H1 (cell line): ENCODE measurements at regions not wholly inside any gene's neighbourhood (a gene's known extent, or its start where the extent isn't known, plus 50 kb on each side); places are given as distances from the start of the nearest gene placed in this dataset.
"Not testable (repeated sequence)": the region's sequence is repeated elsewhere in the genome, so short reads cannot be mapped to it uniquely, and the experiment has no call there.

Experiments
- CTCF ChIA-PET: fragments of 300-600 bp; sonication (Branson Sonifier 250); formaldehyde crosslinking; loops from one replicate; lab custom pipeline; 2021; ENCODE audit not compliant: partially characterized antibody; lab: Charles Lee
- POLR2A ChIA-PET: fragments of 300-600 bp; sonication (Branson Sonifier 250); formaldehyde crosslinking; loops from one replicate; lab custom pipeline; 2021; ENCODE audit warnings: inconsistent platforms; ENCODE audit not compliant: partially characterized antibody; lab: Charles Lee
- DNase-seq, 2 experiments: peaks; one replicate each; pipeline versions ENCODE4 v3.0.0 to v3.0.0-alpha.2; 2010 to 2022; ENCODE audit warnings: low spot score in 2 of 2, low read depth in 1 of 2, mixed read lengths in 1 of 2
- FAIRE-seq: peaks from 2 replicates; lab custom pipeline; 2011; peaks lifted over from hg19 to GRCh38; lab: Jason Lieb, UNC
- H2AFZ ChIP-seq: 2 replicates; pipeline ENCODE4 v1.8.1; 2012; ENCODE audit warnings: low read length, inconsistent platforms
- H2AK5ac ChIP-seq: 2 replicates; pipeline ENCODE4 v1.6.1; 2013; ENCODE audit warnings: low read depth, low read length
- H2BK120ac ChIP-seq: replicated peaks from 2 replicates; pipeline ENCODE3; 2013; ENCODE audit warnings: low read depth, low read length, inconsistent platforms
- H2BK12ac ChIP-seq: 2 replicates; pipeline ENCODE4 v1.6.1; 2013; ENCODE audit warnings: low read depth, low read length
- H2BK15ac ChIP-seq: 2 replicates; pipeline ENCODE4 v1.6.1; 2013; ENCODE audit warnings: low read length
- H2BK20ac ChIP-seq: 2 replicates; pipeline ENCODE4 v1.6.1; 2013; ENCODE audit warnings: low read length
- H2BK5ac ChIP-seq: 2 replicates; pipeline ENCODE4 v1.6.1; 2013; ENCODE audit warnings: low read depth, low read length
- H3K14ac ChIP-seq: 2 replicates; pipeline ENCODE4 v1.6.1; 2013; ENCODE audit warnings: inconsistent platforms; ENCODE audit not compliant: insufficient read length
- H3K18ac ChIP-seq: 2 replicates; pipeline ENCODE4 v1.6.1; 2013; ENCODE audit warnings: low read length; ENCODE audit errors: extremely low read depth
- H3K23ac ChIP-seq: 2 replicates; pipeline ENCODE4 v1.6.1; 2013; ENCODE audit warnings: inconsistent platforms; ENCODE audit not compliant: insufficient read length
- H3K23me2 ChIP-seq: 2 replicates; pipeline ENCODE4 v1.6.1; 2013; ENCODE audit warnings: low read depth, low read length
- H3K27ac ChIP-seq: 2 replicates; pipeline ENCODE4 v1.6.1; 2011; ENCODE audit warnings: low read depth, low read length, inconsistent platforms
- H3K27me3 ChIP-seq, 4 experiments: replicated peaks in 1 of 4; 1 replicate in 1 of 4; 2 replicates in 3 of 4; pipeline versions ENCODE4 v1.6.1 to v1.8.1; 2011 to 2013; ENCODE audit warnings: low read length in 3 of 4, mild to moderate bottlenecking in 3 of 4, inconsistent platforms in 2 of 4, mixed read lengths in 2 of 4, moderate library complexity in 1 of 4; ENCODE audit not compliant: control insufficient read depth in 3 of 4, insufficient read depth in 3 of 4; ENCODE audit errors: extremely low read depth in 1 of 4
- H3K36me3 ChIP-seq, 4 experiments: 2 replicates each; pipeline versions ENCODE4 v1.6.1 to v1.8.1; 2011 to 2013; ENCODE audit warnings: mild to moderate bottlenecking in 4 of 4, low read length in 3 of 4, moderate library complexity in 2 of 4, control low read depth in 1 of 4, inconsistent platforms in 1 of 4; ENCODE audit not compliant: insufficient read depth in 4 of 4, control insufficient read depth in 2 of 4
- H3K4ac ChIP-seq: replicated peaks from 2 replicates; pipeline ENCODE3; 2013; ENCODE audit warnings: low read length, low read depth, mixed read lengths, inconsistent platforms; ENCODE audit not compliant: insufficient read length
- H3K4me1 ChIP-seq, 4 experiments: replicated peaks in 1 of 4; 1 replicate in 1 of 4; 2 replicates in 3 of 4; pipeline versions ENCODE4 v1.6.1 to v1.8.1; 2011 to 2013; ENCODE audit warnings: low read length in 3 of 4, inconsistent platforms in 2 of 4, mixed read lengths in 1 of 4; ENCODE audit not compliant: insufficient read depth in 4 of 4, control insufficient read depth in 3 of 4
- H3K4me2 ChIP-seq, 2 experiments: 2 replicates each; pipeline versions ENCODE4 v1.6.1 to v1.8.1; 2011 to 2013; ENCODE audit warnings: low read depth in 2 of 2, low read length in 2 of 2, control low read depth in 1 of 2, inconsistent platforms in 1 of 2, mild to moderate bottlenecking in 1 of 2; ENCODE audit not compliant: insufficient read depth in 1 of 2
- H3K4me3 ChIP-seq, 4 experiments: fragments of 200-600, 300-600 bp in 1 of 4; sonication (generic), shearing (Covaris generic), sonication (Bioruptor Twin) in 1 of 4; 2 replicates each; pipeline versions ENCODE4 v1.5.1 to v1.8.1; 2011 to 2016; ENCODE audit warnings: low read length in 4 of 4, low read depth in 3 of 4, control low read depth in 2 of 4, inconsistent platforms in 2 of 4, mild to moderate bottlenecking in 2 of 4, mixed read lengths in 1 of 4, moderate library complexity in 1 of 4; ENCODE audit not compliant: insufficient read depth in 2 of 4; ENCODE audit errors: extremely low read depth in 1 of 4
- H3K56ac ChIP-seq: replicated peaks from 2 replicates; pipeline ENCODE3; 2013; ENCODE audit warnings: low read depth, mild to moderate bottlenecking, mixed read lengths, low read length, inconsistent platforms; ENCODE audit not compliant: insufficient read length
- H3K79me1 ChIP-seq: 2 replicates; pipeline ENCODE4 v1.6.1; 2013; ENCODE audit warnings: low read depth, low read length, control low read depth
- H3K79me2 ChIP-seq, 2 experiments: 2 replicates each; pipeline versions ENCODE4 v1.6.1 to v1.8.1; 2012 to 2013; ENCODE audit warnings: low read length in 2 of 2, mild to moderate bottlenecking in 2 of 2, inconsistent platforms in 1 of 2; ENCODE audit not compliant: insufficient read depth in 2 of 2, control insufficient read depth in 1 of 2
- H3K9ac ChIP-seq, 4 experiments: replicated peaks in 1 of 4; 1 replicate in 1 of 4; 2 replicates in 3 of 4; pipeline versions ENCODE4 v1.6.1 to v1.8.1; 2011 to 2013; ENCODE audit warnings: low read depth in 3 of 4, low read length in 3 of 4, control low read depth in 2 of 4, mild to moderate bottlenecking in 2 of 4, moderate library complexity in 2 of 4, inconsistent platforms in 1 of 4; ENCODE audit errors: extremely low read depth in 1 of 4
- H3K9me3 ChIP-seq, 2 experiments: 2 replicates each; pipeline versions ENCODE4 v1.6.1 to v1.8.1; 2012 to 2013; ENCODE audit warnings: mild to moderate bottlenecking in 2 of 2, moderate library complexity in 2 of 2, control low read depth in 1 of 2, inconsistent platforms in 1 of 2, low read depth in 1 of 2, low read length in 1 of 2, mixed read lengths in 1 of 2; ENCODE audit not compliant: insufficient read depth in 2 of 2
- H4K20me1 ChIP-seq, 2 experiments: replicated peaks in 1 of 2; 2 replicates each; pipeline versions ENCODE3 to v1.8.1; 2011 to 2013; ENCODE audit warnings: inconsistent platforms in 2 of 2, low read length in 2 of 2, mild to moderate bottlenecking in 1 of 2; ENCODE audit not compliant: insufficient read depth in 2 of 2, control insufficient read depth in 1 of 2
- H4K5ac ChIP-seq: 2 replicates; pipeline ENCODE4 v1.6.1; 2013; ENCODE audit warnings: low read length, low read depth, mixed read lengths, inconsistent platforms; ENCODE audit not compliant: insufficient read length
- H4K8ac ChIP-seq: 2 replicates; pipeline ENCODE4 v1.8.0; 2013; ENCODE audit warnings: mild to moderate bottlenecking, moderate library complexity, low read length, inconsistent platforms; ENCODE audit not compliant: insufficient read depth; ENCODE audit errors: extremely low read depth
- H4K91ac ChIP-seq: replicated peaks from 2 replicates; pipeline ENCODE3; 2013; ENCODE audit warnings: low read length, mixed read lengths, inconsistent platforms; ENCODE audit not compliant: insufficient read length
- WGBS, 2 experiments: shearing (Covaris generic) in 1 of 2; methylation state at CpG; one replicate each; pipeline versions ENCODE4 v1.1.6 to v1.1.7; 2013 to 2015; ENCODE audit warnings: low lambda C conversion rate in 2 of 2, mixed read lengths in 2 of 2, inconsistent platforms in 1 of 2, low coverage in 1 of 2, missing lambda C conversion rate in 1 of 2; ENCODE audit not compliant: insufficient replicate concordance in 2 of 2, insufficient coverage in 1 of 2, insufficient read length in 1 of 2; ENCODE audit errors: extremely low coverage in 1 of 2, missing lambda C conversion rate in 1 of 2; 5-methylcytosine and 5-hydroxymethylcytosine counted together

DNA sequence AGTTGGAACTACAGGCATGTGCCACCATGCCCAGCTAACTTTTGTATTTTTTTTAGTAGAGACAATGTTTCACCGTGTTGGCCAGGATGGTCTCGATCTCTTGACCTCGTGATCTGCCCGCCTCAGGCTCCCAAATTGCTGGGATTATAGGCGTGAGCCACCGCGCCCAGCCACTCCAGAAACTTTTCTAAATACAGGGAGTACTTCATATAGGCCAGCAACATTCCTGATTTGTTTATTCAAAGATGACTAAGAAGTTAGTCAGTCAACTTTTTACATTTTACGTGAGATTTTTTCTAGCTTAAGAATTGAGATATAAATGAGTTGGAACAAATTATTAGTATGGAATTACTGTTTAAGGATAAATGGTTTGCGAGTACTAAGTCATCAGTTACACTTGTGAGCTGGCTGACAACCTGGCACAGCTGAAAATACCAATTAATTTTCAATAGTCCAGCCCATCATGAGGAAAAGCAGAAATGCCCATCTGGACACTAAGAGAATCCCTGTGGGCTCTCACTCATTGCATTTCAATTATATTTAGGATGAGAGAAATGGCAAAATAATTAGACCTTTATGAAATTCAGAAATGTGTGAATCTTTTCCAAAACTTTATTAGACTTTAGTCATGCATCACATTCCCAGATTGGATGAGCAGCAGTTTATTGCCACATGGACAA is 430.8 kb upstream of the SPATA31A3 start:
- H4K8ac ChIP-seq, H4K91ac ChIP-seq, CTCF ChIA-PET, H2BK120ac ChIP-seq, H3K56ac ChIP-seq, H2BK20ac ChIP-seq, H2AFZ ChIP-seq, H4K5ac ChIP-seq, H3K79me2 ChIP-seq, H3K79me1 ChIP-seq, H3K14ac ChIP-seq, H3K23ac ChIP-seq, H3K4me3 ChIP-seq, H2BK5ac ChIP-seq, H3K9ac ChIP-seq, FAIRE-seq, H3K4ac ChIP-seq, H2BK12ac ChIP-seq, H3K4me2 ChIP-seq, H3K27ac ChIP-seq, H4K20me1 ChIP-seq, DNase-seq, H2BK15ac ChIP-seq, POLR2A ChIA-PET, H2AK5ac ChIP-seq, H3K23me2 ChIP-seq, H3K4me1 ChIP-seq, H3K36me3 ChIP-seq, H3K9me3 ChIP-seq, H3K18ac ChIP-seq, H3K27me3 ChIP-seq: not testable (repeated sequence)
- WGBS, 2 experiments, result 92% methylated on average over 1 of the region's 9 CpGs; no CpG with 5 or more reads in 1 of the 2 experiments

DNA sequence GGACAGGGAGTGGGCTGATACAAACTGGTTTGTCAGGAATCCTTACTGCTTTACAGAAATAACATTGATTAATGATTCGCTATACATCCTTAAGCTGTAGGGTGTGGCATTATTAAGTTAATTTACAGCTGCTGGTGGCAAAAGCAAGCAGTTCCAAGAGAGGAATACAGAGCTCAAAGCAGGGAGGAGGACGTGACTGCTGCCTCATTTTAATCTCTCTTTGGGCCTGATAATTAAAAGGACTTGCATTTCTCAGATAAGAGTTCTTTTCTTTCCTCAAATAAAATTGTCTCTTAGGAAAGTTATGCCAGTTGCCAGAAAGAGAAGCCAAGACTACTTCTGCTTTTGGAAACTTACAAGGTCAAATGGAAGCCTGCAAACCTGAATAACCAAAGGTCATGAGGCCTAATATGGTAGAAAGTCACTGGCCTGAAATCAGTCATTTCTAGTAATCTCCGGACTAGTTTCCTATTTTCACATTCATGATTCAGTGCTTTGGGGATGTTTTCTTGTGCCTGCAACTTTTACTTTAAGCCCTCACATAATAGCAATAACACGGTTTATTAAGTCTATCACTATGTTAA is 426.2 kb upstream of the SPATA31A3 start:
- H3K79me2 ChIP-seq, CTCF ChIA-PET, H3K9ac ChIP-seq, H3K56ac ChIP-seq, H3K27ac ChIP-seq, H2AK5ac ChIP-seq, POLR2A ChIA-PET, H3K4ac ChIP-seq, DNase-seq, H2AFZ ChIP-seq, H3K4me3 ChIP-seq, H2BK15ac ChIP-seq, H2BK20ac ChIP-seq, H3K18ac ChIP-seq, H3K14ac ChIP-seq, H3K4me1 ChIP-seq, H3K9me3 ChIP-seq, H4K91ac ChIP-seq, H2BK12ac ChIP-seq, H2BK5ac ChIP-seq, H4K8ac ChIP-seq, H3K23ac ChIP-seq, H4K20me1 ChIP-seq, H3K79me1 ChIP-seq, H2BK120ac ChIP-seq, H3K27me3 ChIP-seq, H3K36me3 ChIP-seq, H3K23me2 ChIP-seq, H4K5ac ChIP-seq, FAIRE-seq, H3K4me2 ChIP-seq: not testable (repeated sequence)
- WGBS, 2 experiments, result no CpG with 5 or more reads among the region's 4 CpGs
